ENCODE measurements at regions not wholly inside any gene's neighbourhood (a gene's known extent, or its start where the extent isn't known, plus 50 kb on each side); places are given as distances from the start of the nearest gene placed in this dataset.

DNA sequence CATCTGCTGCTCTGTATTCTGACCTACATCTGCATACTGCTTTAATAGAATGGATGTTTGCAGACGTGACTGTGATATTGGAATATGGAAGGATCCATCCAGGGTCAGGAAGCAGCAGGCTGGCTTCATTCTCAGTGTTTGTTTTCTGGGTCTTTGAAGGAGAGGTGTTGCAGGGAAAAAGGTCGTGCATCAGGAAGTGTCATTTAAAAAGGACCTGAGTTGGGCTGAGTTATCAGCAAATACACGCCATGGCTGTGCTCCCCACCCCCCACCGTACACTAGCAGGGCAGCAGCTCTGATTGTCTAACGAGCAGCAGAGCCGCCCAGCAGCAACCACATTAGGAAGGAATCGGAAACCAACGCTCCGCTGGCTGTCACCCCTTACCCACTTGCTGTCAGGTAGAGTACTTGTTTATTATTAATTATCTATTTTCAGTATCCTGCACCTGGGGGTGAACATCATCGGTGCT lies 63.1 kb upstream of the STEAP1B start:
- DNase-seq (ENCODE audit: low read depth), result no peak

DNA sequence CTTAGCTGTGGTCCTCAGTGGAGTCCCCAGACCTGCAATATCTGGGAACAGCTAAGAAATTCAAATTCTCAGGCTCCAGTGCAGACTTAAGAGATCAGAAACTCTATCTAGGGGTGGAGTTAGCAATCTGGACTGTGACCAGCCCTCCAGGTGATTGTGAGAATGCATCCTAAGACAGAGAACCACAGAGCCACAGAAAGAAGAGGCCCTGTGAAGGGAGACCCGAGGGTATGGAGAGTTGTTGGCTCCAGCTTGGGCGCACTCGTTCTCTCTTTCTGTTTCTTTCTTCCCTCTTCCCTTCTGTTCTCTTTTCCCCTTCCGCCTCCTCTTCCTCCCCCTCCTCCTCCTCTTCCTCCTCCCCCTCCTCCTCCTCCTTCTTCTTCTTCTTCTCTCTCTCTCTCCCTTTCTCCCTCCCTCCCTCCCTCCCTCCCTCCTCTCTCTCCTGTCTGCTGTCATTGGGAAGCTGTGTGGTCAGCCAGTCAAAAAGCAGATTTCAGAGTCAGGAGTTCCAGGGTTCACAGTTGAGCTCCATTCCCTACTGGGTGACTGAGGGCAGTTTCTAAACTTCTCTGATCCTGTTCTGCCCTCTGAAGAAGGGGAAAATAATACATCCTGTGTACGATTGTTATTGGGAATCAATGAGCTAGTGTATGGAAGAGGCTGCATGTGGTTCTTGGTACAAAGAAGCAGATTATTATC lies 62.1 kb upstream of the STEAP1B start:
- no peak for DNase-seq (ENCODE audit: low read depth)

DNA sequence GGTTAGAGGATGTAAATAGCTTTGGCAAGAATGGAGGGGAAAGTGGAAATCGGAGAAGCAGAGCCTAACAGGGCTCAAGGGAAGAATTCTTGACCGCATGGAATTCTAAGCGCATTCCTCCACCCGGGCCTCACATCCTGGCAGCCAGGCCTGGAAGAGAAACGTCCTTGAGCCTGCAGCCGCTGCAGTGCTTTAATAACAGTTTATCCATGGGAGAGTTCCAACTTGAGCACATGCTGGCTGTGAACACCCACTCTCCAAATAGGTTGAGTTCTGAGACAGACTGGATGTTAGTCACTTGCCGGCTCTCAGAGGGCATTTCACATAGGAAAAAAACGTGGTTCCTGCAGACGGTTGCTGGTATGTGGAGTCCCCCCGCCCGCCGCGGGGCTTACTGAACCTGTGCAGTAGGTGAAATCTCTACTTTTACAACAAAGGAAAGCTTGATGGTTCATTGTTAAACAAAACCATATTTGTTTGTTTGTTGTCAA lies 61.4 kb upstream of the STEAP1B start:
- DNase-seq (ENCODE audit: low read depth), result no peak

DNA sequence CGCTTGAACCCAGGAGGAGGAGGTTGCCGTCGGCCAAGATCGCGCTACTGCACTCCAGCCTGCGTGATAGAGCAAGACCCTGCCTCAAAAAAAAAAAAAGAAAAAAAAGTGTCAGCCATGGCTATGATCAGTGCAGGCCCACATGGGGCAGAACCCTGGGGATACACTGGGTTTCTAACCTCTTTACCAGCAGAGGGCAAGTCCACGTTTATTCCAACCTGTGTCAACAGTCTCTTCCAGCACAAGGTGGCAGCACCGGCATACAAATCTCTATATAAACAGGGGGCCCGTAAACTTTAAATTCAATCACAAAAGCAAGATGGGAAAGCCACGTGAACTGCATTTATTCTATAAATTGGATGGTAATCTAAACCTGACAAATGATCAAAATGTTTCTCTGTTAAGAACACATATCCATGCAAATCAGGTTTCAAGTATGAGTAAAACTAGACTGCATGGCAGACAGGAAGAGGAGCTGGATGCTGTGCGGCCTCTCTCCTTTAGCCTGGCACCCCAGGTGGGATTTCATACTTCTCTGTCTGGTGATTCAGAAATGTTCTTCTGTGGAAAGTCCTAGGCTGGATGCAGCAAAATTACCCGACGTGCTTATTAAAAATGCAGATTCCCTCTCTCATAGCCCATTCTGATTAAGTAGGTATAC lies 60.0 kb upstream of the STEAP1B start:
- DNase-seq (ENCODE audit: low read depth), result peak; percentile 20

DNA sequence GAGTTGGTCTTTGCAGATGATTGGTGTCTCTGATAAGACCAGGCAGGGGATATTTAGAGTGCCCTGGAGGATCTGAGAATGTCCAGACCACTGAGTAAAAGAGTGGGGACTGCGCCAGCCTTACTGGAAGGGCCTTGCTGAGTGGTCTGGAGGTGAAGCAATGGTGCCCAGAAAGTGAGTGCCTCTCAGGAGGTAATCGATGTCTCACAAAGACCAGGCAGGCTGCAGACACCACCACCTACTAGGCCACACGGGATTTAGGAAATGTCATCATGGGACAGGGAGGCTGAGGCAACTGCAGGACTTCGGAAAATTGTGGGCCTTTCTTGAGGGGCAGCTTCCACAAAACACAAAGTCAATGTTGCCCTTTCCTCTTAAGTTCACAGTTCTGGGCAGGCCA lies 57.2 kb upstream of the STEAP1B start:
- no peak for DNase-seq (ENCODE audit: low read depth)

DNA sequence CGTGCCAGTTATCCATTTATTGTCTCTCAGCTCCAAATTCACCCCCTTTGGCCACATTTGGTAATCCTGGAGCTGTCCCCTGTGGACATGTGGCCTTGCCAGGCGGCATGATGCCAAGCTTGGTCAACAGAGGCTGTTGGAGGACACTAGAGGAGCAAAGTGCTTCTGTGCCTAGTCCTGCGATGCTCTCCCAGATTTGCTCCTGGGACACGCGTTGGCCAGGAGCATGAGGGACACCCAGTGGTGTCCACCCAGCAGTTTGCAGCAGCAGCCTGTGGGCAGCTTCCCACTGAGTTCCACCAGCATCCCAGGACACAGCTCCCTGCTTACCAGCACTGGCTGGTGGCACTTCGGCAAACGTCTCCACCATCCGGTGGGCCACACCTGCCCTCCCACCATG lies 55.5 kb upstream of the STEAP1B start:
- no peak for DNase-seq (ENCODE audit: low read depth)

DNA sequence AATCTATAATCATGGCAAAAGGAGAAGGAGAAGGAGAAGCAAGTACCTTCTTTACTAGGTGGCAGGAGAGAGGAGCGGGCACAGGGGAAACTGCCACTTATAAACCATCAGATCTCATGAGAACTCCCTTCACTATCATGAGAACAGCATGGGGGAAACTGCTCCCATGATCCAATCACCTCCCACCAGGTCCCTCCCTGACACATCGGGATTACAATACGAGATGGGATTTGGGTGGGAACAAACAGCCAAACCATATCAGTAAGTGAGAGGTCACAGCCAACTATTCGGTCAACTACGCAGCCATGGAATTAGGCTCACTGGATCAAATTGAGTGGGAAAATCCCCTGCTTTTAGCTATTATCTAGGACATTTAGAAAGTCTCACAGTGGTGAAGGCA lies 54.2 kb upstream of the STEAP1B start:
- no peak for DNase-seq (ENCODE audit: low read depth)

DNA sequence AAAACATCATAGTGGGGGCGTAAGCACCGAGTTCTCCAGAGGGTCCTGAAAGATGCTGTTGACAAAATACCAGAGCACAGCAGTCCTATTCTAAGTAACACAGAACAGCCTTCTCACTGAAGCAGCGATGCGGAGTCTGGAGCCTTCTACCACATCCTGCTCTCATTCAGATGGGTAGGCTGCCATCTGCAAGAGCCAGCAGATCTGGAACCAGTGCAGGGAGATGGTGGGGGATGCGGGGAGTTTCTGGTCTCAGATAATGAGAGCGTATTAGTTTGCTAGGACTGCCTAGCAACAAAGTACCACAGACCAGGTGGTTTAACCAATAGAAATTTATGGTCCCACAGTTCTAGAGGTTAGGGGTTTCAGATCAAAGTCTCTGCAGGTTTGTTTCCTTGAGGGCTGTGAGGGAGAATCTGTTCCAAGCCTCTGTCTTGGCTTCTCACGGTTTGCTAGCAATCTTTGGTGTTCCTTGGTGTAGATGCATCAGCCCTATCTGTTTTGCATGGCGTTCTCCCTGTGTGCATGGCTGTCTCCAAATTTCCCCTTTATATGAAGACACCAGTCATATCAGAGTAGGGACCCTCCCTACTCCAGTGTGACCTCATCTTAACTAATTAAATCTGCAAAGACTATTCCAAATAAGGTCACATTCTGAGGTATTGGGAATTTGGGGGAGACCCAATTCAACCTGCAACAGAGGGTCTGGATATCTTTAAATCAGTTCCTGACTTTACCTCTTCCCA lies 52.0 kb upstream of the STEAP1B start:
- DNase-seq (ENCODE audit: low read depth), result no peak

DNA sequence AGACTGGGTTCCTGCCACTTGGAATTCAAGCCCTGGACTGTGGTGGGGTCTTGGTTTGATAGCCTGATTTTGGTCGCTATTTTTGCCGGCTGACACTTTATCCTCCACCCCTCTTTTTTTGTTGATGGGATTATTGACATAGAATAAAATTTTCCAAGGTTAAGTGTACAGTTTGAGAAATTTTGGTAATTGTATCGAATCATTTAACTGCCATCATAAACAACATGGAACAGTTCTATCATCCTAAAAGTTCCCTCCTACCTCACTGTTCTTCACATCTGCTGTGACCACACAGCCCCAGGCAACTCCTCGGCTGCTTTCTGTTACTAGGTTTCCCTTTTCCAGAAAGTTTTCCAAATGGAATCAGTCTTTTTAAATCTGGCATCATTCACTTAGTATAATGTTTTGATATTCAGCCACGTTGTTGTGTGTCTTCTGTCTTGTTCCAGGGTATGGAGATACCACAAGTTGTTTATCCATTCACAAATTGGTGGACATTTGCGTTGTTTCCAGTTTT lies 50.6 kb upstream of the STEAP1B start:
- no peak for DNase-seq (ENCODE audit: low read depth)

DNA sequence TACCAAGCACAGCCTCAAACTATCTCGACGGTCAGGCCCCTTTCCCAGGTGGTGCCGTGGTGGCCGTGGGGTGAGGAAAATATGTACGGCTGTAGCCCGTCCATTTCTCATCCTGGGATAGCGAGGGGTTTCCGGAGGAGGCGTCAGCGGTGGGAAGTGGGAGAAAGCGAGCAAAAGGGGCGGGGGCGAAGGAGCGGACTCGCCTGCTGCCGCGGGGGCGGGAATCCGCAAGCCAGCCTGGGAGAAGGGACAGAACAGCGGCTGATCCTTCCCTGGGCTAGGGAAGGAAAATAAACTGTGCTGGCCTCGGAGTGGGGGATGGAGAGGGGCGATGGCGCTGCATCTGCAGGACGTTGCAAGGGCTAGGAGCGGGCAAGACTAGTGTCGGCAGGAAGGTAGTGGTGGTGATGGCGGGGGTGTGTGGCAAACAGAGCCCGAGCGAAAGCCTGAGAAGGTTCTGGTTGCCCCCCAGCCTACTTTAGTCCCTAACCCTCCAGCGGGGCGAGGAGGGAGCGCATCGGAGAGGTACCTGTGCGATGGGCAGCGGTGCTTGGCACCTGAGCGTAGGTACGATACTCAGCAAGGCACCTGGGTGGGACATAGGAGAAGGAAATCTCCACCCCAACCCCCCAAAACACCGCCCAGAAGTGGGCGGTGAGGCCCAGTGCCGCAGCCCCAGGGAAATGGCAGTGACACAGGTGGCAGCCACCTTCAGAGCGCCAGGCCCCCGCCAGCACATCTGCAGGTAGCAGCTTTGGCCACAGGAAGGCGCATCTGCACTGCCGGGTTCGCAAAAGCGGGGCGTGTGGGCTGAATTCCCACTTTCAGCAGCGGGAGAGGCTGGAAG lies 49.9 kb upstream of the STEAP1B start:
- no peak for DNase-seq (ENCODE audit: low read depth)

Measured in T-helper 22 cell (primary cell).